ENCODE measurements at regions not wholly inside any gene's neighbourhood (a gene's known extent, or its start where the extent isn't known, plus 50 kb on each side); places are given as distances from the start of the nearest gene placed in this dataset.

- Histone ChIP-seq H3K4me1 (ENCODE audit: insufficient read depth, low read length, poor library complexity, severe bottlenecking) (peaks cover 12% of the 10 kb centered on the region), H3K9me3 (ENCODE audit: low read depth, low read length, poor library complexity, severe bottlenecking) (no peaks in the 10 kb centered on the region), H3K36me3 (ENCODE audit: insufficient read depth, low read length, poor library complexity, severe bottlenecking) (no peaks in the 10 kb centered on the region), H3K27me3 (replicated peaks; ENCODE audit: insufficient read depth, low read depth, low read length, poor library complexity) (no peaks in the 10 kb centered on the region), H3K4me3 (ENCODE audit: low read depth, low read length, poor library complexity, severe bottlenecking) (no peak overlapping the region), H3K27ac (ENCODE audit: low read depth, low read length, poor library complexity, severe bottlenecking) (no peak overlapping the region)
- BruUV-seq (replicated peaks) = no TSS peak
- intact Hi-C loops (cut with micrococcal nuclease; ENCODE audit: unreplicated experiment) = no loop called here
- TF ChIP-seq CTCF (conservative IDR thresholded peaks at IDR 0.05; ENCODE audit: low read depth, low read length) (no peak), EZH2 (IDR thresholded peaks at IDR 0.05; ENCODE audit: borderline replicate concordance, low read depth, low read length, poor library complexity, severe bottlenecking) (no peak)
- DNase-seq (ENCODE audit: low spot score) = no peak
- ChIA-PET CTCF (interaction anchor here (0.7 kb wide), 1 partner anchor 255 kb away, joined by 5 read pairs; no protein-coding TSS in a partner anchor), POLR2A (ENCODE audit: low non-redundant PET) (no interaction called here)
Observed at GRCh38 chr1:172946814-172947507, 103.8 kb downstream of the TNFSF18 start.

GRCh38 chr1:172948457-172948856, 102.3 kb downstream of the TNFSF18 start:
- Histone ChIP-seq H3K9me3 (ENCODE audit: low read depth, low read length, poor library complexity, severe bottlenecking) (no peaks in the 10 kb centered on the region), H3K36me3 (ENCODE audit: insufficient read depth, low read length, poor library complexity, severe bottlenecking) (no peaks in the 10 kb centered on the region), H3K27ac (ENCODE audit: low read depth, low read length, poor library complexity, severe bottlenecking) (no peak overlapping the region), H3K27me3 (replicated peaks; ENCODE audit: insufficient read depth, low read depth, low read length, poor library complexity) (no peaks in the 10 kb centered on the region), H3K4me3 (ENCODE audit: low read depth, low read length, poor library complexity, severe bottlenecking) (no peak overlapping the region), H3K4me1 (ENCODE audit: insufficient read depth, low read length, poor library complexity, severe bottlenecking) (peaks cover 24% of the 10 kb centered on the region)
- no TSS peak for BruUV-seq (replicated peaks)
- POLR2A ChIA-PET (ENCODE audit: low non-redundant PET) = no interaction called here
- no peak for DNase-seq (ENCODE audit: low spot score)
- intact Hi-C loops (cut with micrococcal nuclease; ENCODE audit: unreplicated experiment) = no loop called here
- TF ChIP-seq EZH2 (IDR thresholded peaks at IDR 0.05; ENCODE audit: borderline replicate concordance, low read depth, low read length, poor library complexity, severe bottlenecking) (no peak), CTCF (conservative IDR thresholded peaks at IDR 0.05; ENCODE audit: low read depth, low read length) (no peak)
- CTCF ChIA-PET = interaction anchor here (0.5 kb wide), 1 partner anchor 252 kb away, joined by 3 read pairs; no protein-coding TSS in a partner anchor

- H3K4me1 ChIP-seq (ENCODE audit: insufficient read depth, low read length, poor library complexity, severe bottlenecking) = peaks cover 24% of the 10 kb centered on the region
- no peaks in the 10 kb centered on the region for H3K9me3 ChIP-seq (ENCODE audit: low read depth, low read length, poor library complexity, severe bottlenecking)
- H3K27ac ChIP-seq (ENCODE audit: low read depth, low read length, poor library complexity, severe bottlenecking) = no peak overlapping the region
- no TSS peak for BruUV-seq (replicated peaks)
- no peaks in the 10 kb centered on the region for H3K36me3 ChIP-seq (ENCODE audit: insufficient read depth, low read length, poor library complexity, severe bottlenecking)
- no peak for DNase-seq (ENCODE audit: low spot score)
- ChIA-PET CTCF (interaction anchor here (0.6 kb wide), 1 partner anchor 399 kb away, joined by 4 read pairs; no protein-coding TSS in a partner anchor), POLR2A (ENCODE audit: low non-redundant PET) (no interaction called here)
- intact Hi-C loops (cut with micrococcal nuclease; ENCODE audit: unreplicated experiment) = no loop called here
- no peaks in the 10 kb centered on the region for H3K27me3 ChIP-seq (replicated peaks; ENCODE audit: insufficient read depth, low read depth, low read length, poor library complexity)
- H3K4me3 ChIP-seq (ENCODE audit: low read depth, low read length, poor library complexity, severe bottlenecking) = no peak overlapping the region
- no peak for TF ChIP-seq CTCF (conservative IDR thresholded peaks at IDR 0.05; ENCODE audit: low read depth, low read length)
- no peak for TF ChIP-seq EZH2 (IDR thresholded peaks at IDR 0.05; ENCODE audit: borderline replicate concordance, low read depth, low read length, poor library complexity, severe bottlenecking)
Observed at GRCh38 chr1:172949096-172949495, 101.6 kb downstream of the TNFSF18 start.
